SU-DHL-6 (cell line): ENCODE measurements at regions not wholly inside any gene's neighbourhood (a gene's known extent, or its start where the extent isn't known, plus 50 kb on each side); places are given as distances from the start of the nearest gene placed in this dataset.

Source experiments
- H2AFZ ChIP-seq: fragments of 200-600 bp; sonication (generic); 2 replicates; pipeline ENCODE4 v1.6.1; 2014; ENCODE audit warnings: low read depth, mild to moderate bottlenecking, moderate library complexity, mixed read lengths, antibody characterized with exemption, low read length; ENCODE audit not compliant: severe bottlenecking
- H3F3A ChIP-seq: fragments of 200-600 bp; shearing (Covaris generic); 2 replicates; pipeline ENCODE4 v1.6.0; 2016; ENCODE audit warnings: antibody characterized with exemption, mild to moderate bottlenecking; ENCODE audit not compliant: insufficient read depth
- H3K27ac ChIP-seq: fragments of 200-600 bp; sonication (generic); 2 replicates; pipeline ENCODE4 v1.5.1; 2016; ENCODE audit warnings: low read depth, mild to moderate bottlenecking, low read length, moderate library complexity, mixed read lengths
- H3K27me3 ChIP-seq: fragments of 200-600 bp; sonication (generic), shearing (Covaris generic); 2 replicates; pipeline ENCODE4 v1.6.0; 2014; ENCODE audit warnings: mild to moderate bottlenecking, low read length
- H3K36me3 ChIP-seq: fragments of 200-600 bp; sonication (generic); 2 replicates; pipeline ENCODE4 v1.6.1; 2014; ENCODE audit warnings: mild to moderate bottlenecking, low read length, mixed read lengths
- H3K4me2 ChIP-seq: fragments of 300-600, 200-600 bp; shearing (Covaris generic), sonication (generic); 2 replicates; pipeline ENCODE4 v1.6.0; 2014; ENCODE audit warnings: low read length, low read depth, mild to moderate bottlenecking; ENCODE audit not compliant: poor library complexity, severe bottlenecking
- H3K4me3 ChIP-seq: fragments of 200-600 bp; sonication (generic); 2 replicates; pipeline ENCODE4 v1.5.1; 2014; ENCODE audit warnings: antibody characterized with exemption, low read length, mild to moderate bottlenecking, mixed read lengths; ENCODE audit not compliant: insufficient read depth, poor library complexity, severe bottlenecking
- H3K79me2 ChIP-seq: fragments of 200-600 bp; sonication (generic); 2 replicates; pipeline ENCODE4 v1.6.1; 2014; ENCODE audit warnings: mild to moderate bottlenecking, low read length, moderate library complexity; ENCODE audit not compliant: insufficient read depth
- H3K9ac ChIP-seq: fragments of 200-600 bp; sonication (generic); 2 replicates; pipeline ENCODE4 v1.7.0; 2014; ENCODE audit warnings: mild to moderate bottlenecking, low read length
- H3K9me2 ChIP-seq: fragments of 200-600 bp; sonication (generic); replicated peaks from 2 replicates; pipeline ENCODE4 v1.6.1; 2014; ENCODE audit warnings: low read length; ENCODE audit not compliant: insufficient read depth
- H3K9me3 ChIP-seq: fragments of 200-600 bp; sonication (generic); 2 replicates; pipeline ENCODE4 v1.6.1; 2014; ENCODE audit warnings: low read length, mixed read lengths; ENCODE audit not compliant: insufficient read depth
- H4K20me1 ChIP-seq: fragments of 200-600 bp; sonication (generic); 2 replicates; pipeline ENCODE4 v1.6.1; 2014; ENCODE audit warnings: low read depth, mild to moderate bottlenecking, antibody characterized with exemption, low read length, moderate library complexity, mixed read lengths
- EZH2phosphoT487 ChIP-seq: fragments of 200-600 bp; sonication (generic), shearing (Covaris generic); conservative IDR thresholded peaks from 2 replicates; pipeline ENCODE4 v1.6.1; 2018; ENCODE audit warnings: mild to moderate bottlenecking, antibody characterized with exemption, low read length, moderate library complexity, mixed read lengths
- TF ChIP-seq, protein P1 (sequence below): fragments of 200-600 bp; sonication (generic); IDR thresholded peaks from one replicate; pipeline ENCODE4 v1.5.1; 2017; ENCODE audit warnings: antibody characterized with exemption, mild to moderate bottlenecking, low read length, moderate library complexity; ENCODE audit not compliant: insufficient read depth, poor library complexity, severe bottlenecking

DNA sequence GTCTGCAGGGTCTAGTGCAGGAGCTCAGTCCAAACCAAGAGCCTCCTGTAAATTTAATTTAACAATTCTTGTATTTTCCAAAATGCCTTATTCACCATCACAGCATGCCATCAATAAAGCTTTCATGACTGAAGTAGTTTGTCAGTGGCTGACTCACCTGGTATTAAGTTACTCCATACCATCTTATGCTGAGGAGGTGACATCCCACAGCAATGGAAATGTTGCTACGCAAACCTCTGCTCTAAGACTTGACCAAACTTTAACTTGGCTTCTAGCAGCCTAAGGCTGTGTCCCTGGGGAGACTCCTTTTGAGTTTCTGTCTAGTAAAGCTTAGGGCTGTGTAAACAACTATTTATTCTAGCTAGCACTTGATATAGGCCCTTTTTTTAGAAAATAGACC, 1231.3 kb upstream of the CDH18 start:
- Histone ChIP-seq H3K4me3 (no peak overlapping the region), H3K9me2 (no peaks in the 10 kb centered on the region), H3K79me2 (no peaks in the 10 kb centered on the region), H3K27ac (no peak overlapping the region), H3K9me3 (no peaks in the 10 kb centered on the region), H3K27me3 (no peaks in the 10 kb centered on the region), H3K9ac (no peak overlapping the region), H4K20me1 (no peaks in the 10 kb centered on the region), H3K4me2 (no peak overlapping the region), H3K36me3 (no peaks in the 10 kb centered on the region), H3F3A (no peaks in the 10 kb centered on the region), H2AFZ (peak overlapping the region; percentile 16)
- TF ChIP-seq, protein P1, sequence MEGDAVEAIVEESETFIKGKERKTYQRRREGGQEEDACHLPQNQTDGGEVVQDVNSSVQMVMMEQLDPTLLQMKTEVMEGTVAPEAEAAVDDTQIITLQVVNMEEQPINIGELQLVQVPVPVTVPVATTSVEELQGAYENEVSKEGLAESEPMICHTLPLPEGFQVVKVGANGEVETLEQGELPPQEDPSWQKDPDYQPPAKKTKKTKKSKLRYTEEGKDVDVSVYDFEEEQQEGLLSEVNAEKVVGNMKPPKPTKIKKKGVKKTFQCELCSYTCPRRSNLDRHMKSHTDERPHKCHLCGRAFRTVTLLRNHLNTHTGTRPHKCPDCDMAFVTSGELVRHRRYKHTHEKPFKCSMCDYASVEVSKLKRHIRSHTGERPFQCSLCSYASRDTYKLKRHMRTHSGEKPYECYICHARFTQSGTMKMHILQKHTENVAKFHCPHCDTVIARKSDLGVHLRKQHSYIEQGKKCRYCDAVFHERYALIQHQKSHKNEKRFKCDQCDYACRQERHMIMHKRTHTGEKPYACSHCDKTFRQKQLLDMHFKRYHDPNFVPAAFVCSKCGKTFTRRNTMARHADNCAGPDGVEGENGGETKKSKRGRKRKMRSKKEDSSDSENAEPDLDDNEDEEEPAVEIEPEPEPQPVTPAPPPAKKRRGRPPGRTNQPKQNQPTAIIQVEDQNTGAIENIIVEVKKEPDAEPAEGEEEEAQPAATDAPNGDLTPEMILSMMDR: no peak
- TF ChIP-seq EZH2phosphoT487: no peak

DNA sequence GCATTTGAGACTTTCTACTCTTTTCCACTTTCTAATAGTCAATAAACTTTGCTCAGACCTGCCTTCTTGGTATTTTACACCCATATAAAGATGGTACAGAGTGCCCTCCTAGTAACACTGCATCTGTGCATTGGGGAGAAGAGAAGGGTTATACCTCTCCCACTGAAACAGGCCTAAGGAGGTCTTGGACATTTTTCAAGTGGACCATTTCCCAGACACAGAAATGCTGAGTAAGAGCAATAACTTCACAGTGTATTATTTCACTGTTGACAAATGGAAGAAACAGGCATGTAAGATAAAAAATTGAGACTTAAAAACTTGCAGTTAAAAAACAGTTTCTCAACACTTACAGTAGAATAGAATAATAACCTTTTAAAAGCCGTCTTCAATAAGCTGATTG, 1224.0 kb upstream of the CDH18 start:
- H3K27ac ChIP-seq: no peak overlapping the region

GRCh38 chr5:21209409-21209808, 1221.4 kb upstream of the CDH18 start:
- Histone ChIP-seq H3K27me3 (no peaks in the 10 kb centered on the region), H4K20me1 (no peaks in the 10 kb centered on the region), H3K9me2 (no peaks in the 10 kb centered on the region), H3K36me3 (no peaks in the 10 kb centered on the region), H3K4me2 (no peak overlapping the region), H3K9me3 (no peaks in the 10 kb centered on the region), H3K4me3 (no peak overlapping the region), H2AFZ (no peak overlapping the region), H3K79me2 (no peaks in the 10 kb centered on the region), H3F3A (no peaks in the 10 kb centered on the region), H3K9ac (no peak overlapping the region), H3K27ac (no peak overlapping the region)
- TF ChIP-seq EZH2phosphoT487: no peak
- TF ChIP-seq, protein P1: no peak

More for the DNA sequence above, 1224.0 kb upstream of the CDH18 start:
- no peak overlapping the region for H3K4me3 ChIP-seq
- no peaks in the 10 kb centered on the region for H3K79me2 ChIP-seq
- no peak overlapping the region for H2AFZ ChIP-seq
- no peaks in the 10 kb centered on the region for H4K20me1 ChIP-seq
- no peaks in the 10 kb centered on the region for H3K36me3 ChIP-seq
- TF ChIP-seq EZH2phosphoT487: no peak
- TF ChIP-seq, protein P1: no peak
- H3K9me3 ChIP-seq: no peaks in the 10 kb centered on the region
- no peaks in the 10 kb centered on the region for H3F3A ChIP-seq
- H3K9ac ChIP-seq: no peak overlapping the region
- H3K9me2 ChIP-seq: no peaks in the 10 kb centered on the region
- no peaks in the 10 kb centered on the region for H3K27me3 ChIP-seq
- H3K4me2 ChIP-seq: no peak overlapping the region
